Aorta (tissue), 5 donors: ENCODE measurements at regions not wholly inside any gene's neighbourhood (a gene's known extent, or its start where the extent isn't known, plus 50 kb on each side); places are given as distances from the start of the nearest gene placed in this dataset.

Experiments used
- ATAC-seq: fragments of 200-7000 bp; cut with Tn5 transposase; one replicate; pipeline ENCODE4 v1.9.1; 2022; ENCODE audit warnings: moderate library complexity; ENCODE audit not compliant: low FRiP score
- DNase-seq, 2 donors: peaks; one replicate each; pipeline ENCODE4 v3.0.0-alpha.2; 2020
- H3K27ac ChIP-seq, 2 donors: one replicate each; pipeline ENCODE4 v1.5.1; 2013; ENCODE audit warnings: low read length in 2 of 2, mild to moderate bottlenecking in 2 of 2, moderate library complexity in 2 of 2, control low read depth in 1 of 2, inconsistent platforms in 1 of 2, low read depth in 1 of 2
- H3K27me3 ChIP-seq, 2 donors: one replicate each; pipeline ENCODE4 v1.6.1; 2013; ENCODE audit warnings: control low read depth in 1 of 2, low read length in 1 of 2, mild to moderate bottlenecking in 1 of 2, moderate library complexity in 1 of 2; ENCODE audit not compliant: insufficient read depth in 2 of 2, control insufficient read depth in 1 of 2
- H3K36me3 ChIP-seq, 2 donors: one replicate each; pipeline ENCODE4 v1.6.1; 2013; ENCODE audit warnings: control low read depth in 1 of 2, low read length in 1 of 2, mild to moderate bottlenecking in 1 of 2; ENCODE audit not compliant: insufficient read depth in 2 of 2, control insufficient read depth in 1 of 2
- H3K4me1 ChIP-seq, 2 donors: one replicate each; pipeline ENCODE4 v1.6.1; 2013; ENCODE audit warnings: low read length in 2 of 2, control low read depth in 1 of 2, mild to moderate bottlenecking in 1 of 2, moderate library complexity in 1 of 2; ENCODE audit not compliant: insufficient read depth in 2 of 2, control insufficient read depth in 1 of 2
- H3K4me3 ChIP-seq, 2 donors: one replicate each; pipeline ENCODE4 v1.5.1; 2013; ENCODE audit warnings: low read length in 2 of 2, control low read depth in 1 of 2, mild to moderate bottlenecking in 1 of 2
- H3K9me3 ChIP-seq: one replicate; pipeline ENCODE4 v1.6.1; 2013; ENCODE audit warnings: mild to moderate bottlenecking, low read length; ENCODE audit not compliant: control insufficient read depth
- WGBS, 2 donors: extraction: QIAGEN DNeasy Blood & Tissue Kit; methylation state at CpG; one replicate each; pipeline ENCODE4 v1.1.7; 2013; 5-methylcytosine and 5-hydroxymethylcytosine counted together
- intact Hi-C, 2 donors: fragments of 100-400 bp; cut with DNase I; formaldehyde crosslinking; loops; one replicate each; pipeline versions ENCODE4 v1.14.2 to v1.15.0; 2022
- donor health status: healthy with polysubstance abuse.
- donor health status: Bipolar disorder and iron deficiency.
- donor health status: DM: no; HTN: no; CAD: no.
- donor health status: DM: no; HTN: no; CAD: no.
- donor health status: DM: yes; HTN: yes; CAD: no.

DNA sequence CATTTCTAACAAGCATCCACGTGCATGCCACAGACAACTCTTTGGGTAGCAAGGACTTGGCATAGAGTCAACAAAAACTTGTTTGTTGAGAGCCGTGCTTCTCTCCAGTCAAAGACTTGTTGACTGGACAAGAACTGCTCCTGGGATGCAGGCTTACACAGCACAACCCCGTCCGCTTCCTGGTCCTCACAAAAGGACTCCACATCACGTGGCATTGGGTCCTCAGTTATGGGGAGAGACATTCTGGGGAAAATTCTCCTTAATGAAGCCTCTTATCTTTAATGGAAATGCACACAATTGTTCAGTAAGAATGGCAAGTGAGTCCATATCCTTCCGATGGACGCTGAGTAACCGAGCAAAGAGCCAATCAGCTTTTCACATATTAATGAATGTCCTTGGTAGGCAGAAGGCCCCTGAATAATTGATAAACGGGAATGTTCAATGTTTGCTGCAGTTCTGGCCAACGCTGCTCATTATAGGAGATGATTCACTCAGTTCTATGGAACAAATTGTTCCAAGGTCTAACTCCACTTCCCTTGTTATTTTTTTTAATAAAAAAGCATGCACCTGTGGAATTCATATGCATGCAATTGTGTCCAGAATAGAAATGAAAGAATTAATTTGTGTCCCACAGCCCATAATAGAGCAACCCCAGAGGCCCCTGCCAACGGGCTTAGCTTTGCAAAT is 97.0 kb upstream of the ZNF366 start:
- Histone ChIP-seq H3K27ac (no peak overlapping the region), H3K27me3 (no peaks in the 10 kb centered on the region), H3K36me3 (no peaks in the 10 kb centered on the region), H3K9me3 (no peaks in the 10 kb centered on the region), H3K4me3 (no peak overlapping the region), H3K4me1 (no peaks in the 10 kb centered on the region)
- ATAC-seq (no peak), DNase-seq (no peak)
- 80 to 83% methylated on average over 11 of the region's 11 CpGs for WGBS, 2 donors
- intact Hi-C loops, result no loop called here

DNA sequence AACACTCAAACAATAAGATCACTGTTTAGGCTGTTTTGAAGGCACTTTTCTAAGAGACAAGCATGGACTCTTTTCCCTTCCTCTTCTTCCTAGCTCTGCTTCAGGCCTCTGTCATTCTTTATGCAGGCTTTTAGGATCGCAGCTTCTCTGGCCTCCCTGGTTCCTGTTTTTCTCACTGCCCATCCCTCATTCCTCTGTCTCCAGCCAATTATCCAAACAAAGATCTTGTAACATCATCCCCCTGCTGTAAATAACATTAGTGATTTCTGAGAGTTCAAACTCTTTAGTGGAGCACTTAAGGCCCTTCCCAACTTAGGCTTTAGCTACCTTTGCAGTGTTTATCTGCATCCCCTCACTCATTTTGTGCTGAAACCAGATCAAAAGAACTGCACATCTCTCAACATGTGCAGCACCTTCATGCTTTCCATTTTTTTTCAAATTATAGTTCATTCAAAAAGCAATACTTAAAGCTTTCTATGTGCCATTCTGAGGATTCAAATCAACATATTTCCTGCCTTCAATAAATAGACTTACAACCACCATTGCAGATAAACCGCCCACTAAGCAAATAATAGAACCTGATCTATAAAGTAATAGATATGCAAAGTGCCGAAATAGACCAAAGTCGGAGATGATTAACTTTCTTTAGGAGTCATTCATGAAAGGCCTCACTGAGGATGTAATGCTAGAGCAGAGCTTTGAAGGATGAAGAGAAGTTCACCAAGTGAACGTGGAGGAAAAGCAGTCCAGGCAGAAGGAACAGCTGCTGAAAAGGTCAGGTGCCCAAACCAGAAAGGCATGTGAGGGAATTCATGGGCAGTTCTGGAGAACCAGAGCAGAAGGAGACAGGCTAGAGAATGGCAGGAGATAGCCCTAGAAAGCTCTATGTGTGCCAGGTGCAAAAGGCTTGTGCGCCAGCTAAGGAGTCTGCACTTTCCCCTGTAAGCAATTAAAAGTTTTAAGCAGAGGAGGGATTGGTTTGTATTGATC is 95.8 kb upstream of the ZNF366 start:
- ATAC-seq (no peak), DNase-seq (no peak)
- Histone ChIP-seq H3K4me3 (no peak overlapping the region), H3K4me1 (no peaks in the 10 kb centered on the region), H3K36me3 (no peaks in the 10 kb centered on the region), H3K27ac (no peak overlapping the region), H3K27me3 (no peaks in the 10 kb centered on the region), H3K9me3 (peaks cover 1% of the 10 kb centered on the region)
- WGBS, 2 donors, result 95 to 97% methylated on average over 6 of the region's 6 CpGs
- intact Hi-C loops, result no loop called here

DNA sequence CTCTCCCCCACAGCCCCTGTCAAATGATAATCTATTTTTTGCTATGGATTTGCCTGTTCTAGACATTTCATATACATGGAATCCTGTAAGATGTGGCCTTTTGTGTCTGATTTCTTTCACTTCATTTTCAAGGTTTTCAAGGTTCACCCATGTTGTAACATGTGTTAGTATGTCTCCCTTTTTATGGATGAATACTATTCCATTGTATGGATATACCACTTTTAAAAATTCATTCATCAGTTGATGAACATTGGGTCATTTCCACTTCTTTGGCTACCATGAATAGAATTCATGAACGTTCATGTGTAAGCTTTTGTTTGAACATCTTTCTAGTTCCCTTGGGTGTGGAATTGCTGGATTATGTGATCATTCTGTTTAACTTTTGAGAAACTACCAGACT is 94.7 kb upstream of the ZNF366 start:
- 95% methylated on average over 1 of the region's 1 CpG for WGBS, 2 donors
- DNase-seq (no peak), ATAC-seq (no peak)
- Histone ChIP-seq H3K27ac (no peak overlapping the region), H3K9me3 (peaks cover 1% of the 10 kb centered on the region), H3K4me1 (peaks cover 0 to 2% of the 10 kb centered on the region in 2 donors), H3K4me3 (no peak overlapping the region), H3K36me3 (no peaks in the 10 kb centered on the region), H3K27me3 (no peaks in the 10 kb centered on the region)
- intact Hi-C loops, result no loop called here

DNA sequence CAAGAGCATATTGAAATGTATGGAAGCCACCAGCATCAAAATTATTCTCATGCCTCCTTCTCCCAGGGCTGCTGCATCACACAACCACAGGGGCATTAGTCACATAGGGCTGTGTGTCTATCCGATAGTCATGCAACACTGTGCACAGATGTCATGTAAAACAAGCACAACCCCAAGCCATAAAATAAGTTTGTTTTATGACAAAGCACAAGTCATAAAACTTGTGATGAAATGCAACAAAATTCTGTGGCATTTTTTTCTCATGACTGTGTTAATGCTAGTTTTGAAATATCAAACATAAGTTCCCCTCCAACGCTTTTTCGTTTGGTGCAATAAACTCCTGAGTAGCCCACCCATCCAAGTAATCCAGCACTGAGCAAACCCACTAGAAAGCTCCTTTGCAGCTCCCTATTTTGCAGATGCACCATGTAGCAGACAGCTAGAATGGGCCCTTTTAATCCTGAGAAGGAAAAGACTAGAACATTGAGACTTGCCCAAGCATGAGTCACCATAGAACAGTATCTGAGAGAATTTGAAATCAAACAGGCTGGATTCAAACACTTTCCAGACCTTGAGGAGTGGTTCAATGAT is 93.3 kb upstream of the ZNF366 start:
- no peaks in the 10 kb centered on the region for H3K27me3 ChIP-seq
- peaks cover 1% of the 10 kb centered on the region for H3K9me3 ChIP-seq
- WGBS, 2 donors, result 47 to 51% methylated on average over 3 of the region's 3 CpGs
- H3K4me1 ChIP-seq, result peaks cover 0 to 2% of the 10 kb centered on the region in 2 donors
- intact Hi-C loops, result no loop called here
- no peaks in the 10 kb centered on the region for H3K36me3 ChIP-seq
- ATAC-seq (no peak), DNase-seq (no peak)
- no peak overlapping the region for H3K27ac ChIP-seq
- no peak overlapping the region for H3K4me3 ChIP-seq

DNA sequence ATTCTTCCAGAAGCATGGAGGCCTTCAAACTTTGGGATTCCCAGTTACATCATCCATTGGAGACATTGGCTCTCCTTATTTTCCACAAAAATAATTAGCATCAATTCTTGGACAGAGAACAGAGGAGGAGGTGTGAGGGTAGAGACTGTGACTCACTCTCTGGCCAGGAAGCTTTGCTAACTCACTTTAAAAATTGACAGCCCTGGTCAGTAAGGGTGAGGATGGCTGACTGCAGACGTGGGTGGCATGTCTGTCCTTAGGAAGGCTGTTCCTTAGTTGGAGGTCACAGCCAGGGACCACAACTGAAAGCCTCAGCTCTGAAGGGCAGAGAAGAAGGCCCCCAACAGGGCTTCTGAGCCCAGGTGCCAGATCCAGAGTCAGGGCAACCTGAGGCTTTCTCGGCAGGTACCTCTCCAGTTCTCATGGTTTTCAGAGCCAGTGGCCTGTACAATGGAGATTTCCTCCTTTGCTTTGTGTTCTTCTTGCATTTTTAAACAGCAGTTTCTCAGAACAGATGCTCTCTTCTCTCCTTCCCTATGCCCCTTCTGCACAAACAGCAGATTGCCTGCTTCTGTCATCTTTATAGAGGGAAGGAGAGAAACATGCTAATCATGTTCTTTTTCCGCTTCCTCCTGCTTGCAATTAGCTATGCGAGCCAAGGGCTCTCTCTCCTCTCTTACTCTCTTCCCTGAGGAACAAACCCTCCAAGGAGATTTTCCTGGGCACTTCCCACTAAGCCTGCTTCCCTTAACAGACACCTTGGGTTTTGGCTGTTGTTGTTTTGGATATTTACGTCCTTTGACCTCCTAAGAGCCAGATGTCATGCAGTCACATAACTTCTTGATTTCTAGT is 92.5 kb upstream of the ZNF366 start:
- Histone ChIP-seq H3K4me1 (peaks cover 0 to 2% of the 10 kb centered on the region in 2 donors), H3K9me3 (peaks cover 1% of the 10 kb centered on the region), H3K27ac (peak overlapping the region in 1 of 2 donors; percentile 2), H3K4me3 (no peak overlapping the region), H3K36me3 (no peaks in the 10 kb centered on the region), H3K27me3 (no peaks in the 10 kb centered on the region)
- 85 to 87% methylated on average over 5 of the region's 5 CpGs for WGBS, 2 donors
- intact Hi-C loops, result loop anchor here in 1 of 2 donors (10.0 kb wide), 1 partner anchor 235 kb away; no protein-coding TSS in a partner anchor
- no peak for ATAC-seq
- DNase-seq, result no peak

DNA sequence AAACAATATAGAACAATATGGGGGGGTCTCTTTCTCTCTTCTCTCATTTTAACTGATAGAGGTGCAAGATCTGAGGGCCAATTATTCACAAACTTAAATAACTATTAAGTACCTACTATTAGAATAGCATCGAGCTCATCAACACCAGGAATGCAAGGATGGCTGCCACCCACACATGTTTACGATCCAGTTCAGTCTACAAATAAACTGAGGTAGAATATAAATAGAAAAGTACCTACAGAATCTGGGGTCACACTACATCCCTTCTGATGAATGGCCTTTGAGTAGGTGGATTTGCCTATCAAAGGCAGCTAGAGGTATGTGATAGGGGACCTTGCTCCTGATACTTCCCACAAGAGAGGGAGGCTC is 91.8 kb upstream of the ZNF366 start:
- DNase-seq, result no peak
- Histone ChIP-seq H3K4me3 (no peak overlapping the region), H3K36me3 (no peaks in the 10 kb centered on the region), H3K27me3 (no peaks in the 10 kb centered on the region), H3K27ac (no peak overlapping the region), H3K9me3 (peaks cover 1% of the 10 kb centered on the region), H3K4me1 (peaks cover 0 to 2% of the 10 kb centered on the region in 2 donors)
- WGBS, 2 donors, result 97 to 98% methylated on average over 2 of the region's 2 CpGs
- intact Hi-C loops, result loop anchor here in 1 of 2 donors (10.0 kb wide), 1 partner anchor 234 kb away; no protein-coding TSS in a partner anchor
- no peak for ATAC-seq

DNA sequence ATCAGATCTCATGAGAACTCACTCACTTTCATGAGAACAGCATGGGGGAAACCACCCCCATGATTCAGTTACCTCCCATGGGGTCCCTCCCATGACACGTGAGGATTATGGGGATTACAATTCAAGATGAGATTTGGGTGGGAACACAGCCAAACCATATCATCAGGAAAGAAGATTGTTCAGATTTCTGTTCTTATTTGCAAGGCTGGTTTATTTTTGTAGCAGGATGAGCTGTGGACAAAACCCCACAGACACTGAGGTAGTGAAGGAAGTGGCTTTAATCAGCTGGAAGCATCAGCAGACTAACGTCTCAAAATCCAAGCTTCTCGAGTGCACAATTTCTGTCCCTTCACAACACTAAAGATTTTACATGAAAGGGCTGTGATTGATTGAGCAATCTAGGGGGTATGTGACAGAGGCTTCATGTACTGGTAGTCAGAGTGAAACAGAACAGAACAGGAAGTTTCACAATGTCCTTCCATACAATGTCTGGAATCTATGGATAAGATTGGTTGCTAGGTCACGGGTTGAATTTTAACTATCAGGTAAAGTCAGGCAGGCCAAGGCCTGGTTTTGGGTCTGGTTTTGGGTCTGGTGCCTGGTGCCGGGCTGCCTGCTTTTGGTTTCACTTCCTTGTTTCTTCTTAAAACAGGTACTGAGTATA is 91.3 kb upstream of the ZNF366 start:
- H3K27me3 ChIP-seq, result no peaks in the 10 kb centered on the region
- no peak overlapping the region for H3K27ac ChIP-seq
- DNase-seq (no peak), ATAC-seq (no peak)
- H3K36me3 ChIP-seq, result no peaks in the 10 kb centered on the region
- intact Hi-C loops, result loop anchor here in 1 of 2 donors (10.0 kb wide), 1 partner anchor 234 kb away; no protein-coding TSS in a partner anchor
- WGBS, 2 donors, result 94 to 97% methylated on average over 5 of the region's 5 CpGs
- H3K9me3 ChIP-seq, result peaks cover 1% of the 10 kb centered on the region
- H3K4me3 ChIP-seq, result no peak overlapping the region
- peaks cover 0 to 2% of the 10 kb centered on the region in 2 donors for H3K4me1 ChIP-seq
